OCI-LY7 (cell line): ENCODE measurements at regions not wholly inside any gene's neighbourhood (a gene's known extent, or its start where the extent isn't known, plus 50 kb on each side); places are given as distances from the start of the nearest gene placed in this dataset.

Experiments used
- BruUV-seq: library from RNA; stranded (reverse); fragments of 400-500 nt; replicated peaks from 2 replicates; lab custom pipeline; 2021; lab: Mats Ljungman, UMichigan
- CTCF ChIA-PET: fragments of 300-600 bp; sonication (Branson Sonifier 250); formaldehyde crosslinking; loops from one replicate; lab custom pipeline; 2022; ENCODE audit warnings: antibody characterized with exemption; ENCODE audit not compliant: unreplicated experiment; lab: Charles Lee
- POLR2A ChIA-PET: fragments of 300-600 bp; sonication (Branson Sonifier 250); formaldehyde crosslinking; loops from one replicate; lab custom pipeline; 2022; ENCODE audit warnings: antibody characterized with exemption; lab: Charles Lee
- DNase-seq: peaks from one replicate; pipeline ENCODE4 v3.0.0-alpha.2; 2015; ENCODE audit warnings: low spot score
- H2AFZ ChIP-seq: fragments of 200-600 bp; sonication (generic), shearing (Covaris generic); 2 replicates; pipeline ENCODE4 v1.6.1; 2014; ENCODE audit warnings: mild to moderate bottlenecking, antibody characterized with exemption, low read length, moderate library complexity
- H3K27ac ChIP-seq: fragments of 200-600 bp; sonication (generic); 2 replicates; pipeline ENCODE4 v1.5.1; 2014; ENCODE audit warnings: mixed run types, low read depth, mild to moderate bottlenecking, moderate library complexity, low read length, inconsistent platforms; ENCODE audit not compliant: poor library complexity, severe bottlenecking
- H3K36me3 ChIP-seq: fragments of 200-600 bp; sonication (generic); 2 replicates; pipeline ENCODE4 v1.6.1; 2014; ENCODE audit warnings: mild to moderate bottlenecking, antibody characterized with exemption, low read length, moderate library complexity, mixed read lengths; ENCODE audit not compliant: insufficient read depth
- H3K4me1 ChIP-seq: fragments of 200-600 bp; sonication (generic); 2 replicates; pipeline ENCODE4 v1.5.1; 2014; ENCODE audit warnings: mild to moderate bottlenecking, low read length; ENCODE audit not compliant: insufficient read depth, poor library complexity, severe bottlenecking
- H3K4me2 ChIP-seq: fragments of 200-600 bp; sonication (generic); 2 replicates; pipeline ENCODE4 v1.6.1; 2014; ENCODE audit warnings: mild to moderate bottlenecking, low read length
- H3K4me3 ChIP-seq: fragments of 200-600 bp; sonication (generic); 2 replicates; pipeline ENCODE4 v1.5.1; 2014; ENCODE audit warnings: mild to moderate bottlenecking, low read depth, low read length; ENCODE audit not compliant: poor library complexity, severe bottlenecking
- H3K79me2 ChIP-seq: fragments of 200-600 bp; sonication (generic); 2 replicates; pipeline ENCODE4 v1.6.1; 2016; ENCODE audit warnings: low read depth, mild to moderate bottlenecking, low read length, moderate library complexity, mixed read lengths; ENCODE audit not compliant: insufficient read depth
- H3K9me2 ChIP-seq: fragments of 200-600 bp; sonication (generic); 2 replicates; pipeline ENCODE4 v1.6.1; 2016; ENCODE audit warnings: mild to moderate bottlenecking, low read length, mixed read lengths; ENCODE audit not compliant: insufficient read depth
- H3K9me3 ChIP-seq: fragments of 200-600 bp; sonication (generic); 2 replicates; pipeline ENCODE4 v1.6.1; 2014; ENCODE audit warnings: mild to moderate bottlenecking, mixed run types, low read length, mixed read lengths
- H4K20me1 ChIP-seq: fragments of 200-600 bp; sonication (generic); 2 replicates; pipeline ENCODE4 v1.6.1; 2014; ENCODE audit warnings: mild to moderate bottlenecking, antibody characterized with exemption, low read length, moderate library complexity, mixed read lengths; ENCODE audit not compliant: insufficient read depth
- CTCF ChIP-seq: fragments of 200-600 bp; sonication (generic); conservative IDR thresholded peaks from 2 replicates; pipeline ENCODE4 v1.5.1; 2014; ENCODE audit warnings: mild to moderate bottlenecking, antibody characterized with exemption, low read length, moderate library complexity, mixed read lengths
- EZH2phosphoT487 ChIP-seq: fragments of 200-600 bp; sonication (generic); IDR thresholded peaks from 2 replicates; pipeline ENCODE4 v1.6.1; 2018; ENCODE audit warnings: low read depth, borderline replicate concordance, mild to moderate bottlenecking, mixed run types, antibody characterized with exemption, low read length, moderate library complexity, mixed read lengths
- intact Hi-C: fragments of 100-400 bp; cut with micrococcal nuclease; formaldehyde crosslinking; loops from one replicate; pipeline ENCODE4 v1.10.0; 2022; ENCODE audit not compliant: unreplicated experiment

- CTCF ChIA-PET = no interaction called here
- BruUV-seq = no TSS peak
- intact Hi-C loops = no loop called here
- Histone ChIP-seq H3K36me3 (no peaks in the 10 kb centered on the region), H3K27ac (no peak overlapping the region), H3K4me2 (no peak overlapping the region), H3K4me3 (no peak overlapping the region), H3K79me2 (no peaks in the 10 kb centered on the region; the same call in 1 of the 2 replicates), H2AFZ (no peak overlapping the region), H4K20me1 (no peaks in the 10 kb centered on the region), H3K9me3 (no peaks in the 10 kb centered on the region), H3K9me2 (no peaks in the 10 kb centered on the region), H3K4me1 (no peaks in the 10 kb centered on the region)
- TF ChIP-seq EZH2phosphoT487 (no peak), CTCF (no peak)
- no peak for DNase-seq
- POLR2A ChIA-PET = no interaction called here
Measured at GRCh38 chr12:73112035-73112816, 840.1 kb downstream of the TRHDE start.

DNA sequence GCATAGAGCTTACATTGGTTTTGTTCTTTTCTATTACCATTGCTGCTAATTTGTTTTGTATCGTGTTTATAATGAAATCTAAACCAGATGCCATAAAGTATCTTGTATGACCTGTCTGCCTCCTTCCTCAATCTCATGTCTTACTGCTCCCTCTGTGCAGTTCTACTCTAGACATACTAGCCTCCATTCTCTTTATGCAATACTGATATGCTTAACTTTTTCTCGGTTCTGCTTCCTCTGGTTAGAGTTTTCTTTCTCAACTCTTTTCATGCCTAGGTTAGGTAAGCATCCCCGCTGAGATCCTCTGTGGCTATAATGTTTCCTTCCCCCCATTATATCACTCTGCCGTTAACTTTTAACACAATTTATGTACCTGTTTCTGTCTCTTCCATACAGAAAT lies 852.3 kb downstream of the TRHDE start:
- TF ChIP-seq CTCF (no peak), EZH2phosphoT487 (no peak)
- POLR2A ChIA-PET = interaction anchor here (0.7 to 1.5 kb wide), 2 partner anchors 8 to 12 kb away, joined by 3 to 7 read pairs; no protein-coding TSS in a partner anchor
- BruUV-seq = no TSS peak

GRCh38 chr12:73125148-73125547 lies 853.0 kb downstream of the TRHDE start:
- TF ChIP-seq EZH2phosphoT487 (no peak), CTCF (no peak)
- no peak overlapping the region for H2AFZ ChIP-seq
- no peaks in the 10 kb centered on the region for H3K79me2 ChIP-seq
- H3K4me2 ChIP-seq = no peak overlapping the region
- no peaks in the 10 kb centered on the region for H3K36me3 ChIP-seq
- no peaks in the 10 kb centered on the region for H3K4me1 ChIP-seq
- no peaks in the 10 kb centered on the region for H3K9me2 ChIP-seq
- CTCF ChIA-PET = no interaction called here
- no peak overlapping the region for H3K27ac ChIP-seq
- no TSS peak for BruUV-seq
- intact Hi-C loops = no loop called here
- H3K9me3 ChIP-seq = no peaks in the 10 kb centered on the region
- no peak for DNase-seq
- no peaks in the 10 kb centered on the region for H4K20me1 ChIP-seq
- H3K4me3 ChIP-seq = no peak overlapping the region
- POLR2A ChIA-PET = interaction anchor here (0.7 to 1.5 kb wide), 2 partner anchors 8 to 11 kb away, joined by 3 to 7 read pairs; no protein-coding TSS in a partner anchor

More for the DNA sequence above, 852.3 kb downstream of the TRHDE start:
- no peaks in the 10 kb centered on the region for H3K4me1 ChIP-seq
- H3K4me3 ChIP-seq = no peak overlapping the region
- no peaks in the 10 kb centered on the region for H4K20me1 ChIP-seq
- H3K9me3 ChIP-seq = no peaks in the 10 kb centered on the region
- CTCF ChIA-PET = no interaction called here
- no peak for DNase-seq
- no peaks in the 10 kb centered on the region for H3K79me2 ChIP-seq
- H2AFZ ChIP-seq = no peak overlapping the region
- H3K4me2 ChIP-seq = no peak overlapping the region
- H3K36me3 ChIP-seq = no peaks in the 10 kb centered on the region
- H3K27ac ChIP-seq = no peak overlapping the region
- intact Hi-C loops = no loop called here
- H3K9me2 ChIP-seq = no peaks in the 10 kb centered on the region
